Common myeloid progenitor, CD34-positive (primary cell): ENCODE measurements at regions not wholly inside any gene's neighbourhood (a gene's known extent, or its start where the extent isn't known, plus 50 kb on each side); places are given as distances from the start of the nearest gene placed in this dataset.
"Not testable (repeated sequence)": the region's sequence is repeated elsewhere in the genome, so short reads cannot be mapped to it uniquely, and the experiment has no call there.

Experiments
- CTCF ChIA-PET: fragments of 350-600 bp; sonication (Branson Sonifier 250); formaldehyde crosslinking; loops from one replicate; lab custom pipeline; 2021; ENCODE audit warnings: antibody characterized with exemption; lab: Charles Lee
- POLR2A ChIA-PET: fragments of 350-600 bp; sonication (Branson Sonifier 250); formaldehyde crosslinking; loops from one replicate; lab custom pipeline; 2021; ENCODE audit warnings: antibody characterized with exemption; lab: Charles Lee
- DNase-seq, 3 donors: peaks; one replicate each; pipeline versions ENCODE4 v3.0.0 to v3.0.0-alpha.2; 2013
- H3K27ac ChIP-seq, 2 experiments: 1 replicate in 1 of 2; 2 replicates in 1 of 2; pipeline ENCODE4 v1.7.0; 2013; ENCODE audit warnings: inconsistent platforms in 2 of 2, low read length in 2 of 2, mild to moderate bottlenecking in 2 of 2, low read depth in 1 of 2, moderate library complexity in 1 of 2; ENCODE audit not compliant: severe bottlenecking in 2 of 2, insufficient read depth in 1 of 2, poor library complexity in 1 of 2
- H3K27me3 ChIP-seq, 5 experiments: replicated peaks in 2 of 5; 1 replicate in 3 of 5; 2 replicates in 2 of 5; pipeline versions ENCODE4 v1.6.1 to v1.7.0; 2013; ENCODE audit warnings: low read length in 4 of 5, mild to moderate bottlenecking in 2 of 5, moderate library complexity in 2 of 5, inconsistent platforms in 1 of 5; ENCODE audit not compliant: insufficient read depth in 5 of 5, control insufficient read depth in 4 of 5
- H3K36me3 ChIP-seq, 4 experiments: 1 replicate in 2 of 4; 2 replicates in 2 of 4; pipeline versions ENCODE4 v1.6.1 to v1.7.0; 2013; ENCODE audit warnings: low read length in 3 of 4, control low read depth in 1 of 4, mild to moderate bottlenecking in 1 of 4; ENCODE audit not compliant: control insufficient read depth in 4 of 4, insufficient read depth in 4 of 4
- H3K4me1 ChIP-seq, 4 experiments: 1 replicate in 3 of 4; 2 replicates in 1 of 4; pipeline versions ENCODE4 v1.6.1 to v1.7.1; 2013; ENCODE audit warnings: low read length in 3 of 4, mild to moderate bottlenecking in 3 of 4, control low read depth in 1 of 4, inconsistent platforms in 1 of 4, moderate library complexity in 1 of 4; ENCODE audit not compliant: control insufficient read depth in 4 of 4, insufficient read depth in 4 of 4; ENCODE audit errors: control extremely low read depth in 1 of 4
- H3K4me3 ChIP-seq, 7 experiments: 1 replicate in 4 of 7; 2 replicates in 3 of 7; pipeline versions ENCODE4 v1.5.1 to v1.7.0; 2013; ENCODE audit warnings: mild to moderate bottlenecking in 7 of 7, low read length in 6 of 7, moderate library complexity in 6 of 7, inconsistent platforms in 2 of 7, low read depth in 2 of 7, control low read depth in 1 of 7; ENCODE audit not compliant: insufficient read depth in 4 of 7, control insufficient read depth in 1 of 7; ENCODE audit errors: extremely low read depth in 1 of 7
- H3K9me3 ChIP-seq, 5 experiments: 1 replicate in 4 of 5; 2 replicates in 1 of 5; pipeline versions ENCODE4 v1.6.1 to v1.7.1; 2013; ENCODE audit warnings: low read length in 4 of 5, mild to moderate bottlenecking in 2 of 5, inconsistent platforms in 1 of 5, low read depth in 1 of 5, moderate library complexity in 1 of 5; ENCODE audit not compliant: control insufficient read depth in 4 of 5, insufficient read depth in 2 of 5; ENCODE audit errors: control extremely low read depth in 1 of 5
- WGBS: methylation state at CpG from one replicate; pipeline ENCODE4 v1.1.5; 2013; ENCODE audit not compliant: insufficient coverage; 5-methylcytosine and 5-hydroxymethylcytosine counted together

- ChIA-PET POLR2A (interaction anchor here (0.6 kb wide), 1 partner anchor 288 kb away, joined by 3 read pairs; no protein-coding TSS in a partner anchor), CTCF (interaction anchor here (2.1 kb wide), 1 partner anchor 11 kb away, joined by 4 read pairs; no protein-coding TSS in a partner anchor)
- no peaks in the 10 kb centered on the region for H3K36me3 ChIP-seq
- no peak for DNase-seq
- WGBS, result 100% methylated on average over 1 of the region's 6 CpGs
- H3K9me3 ChIP-seq, result no peaks in the 10 kb centered on the region
- H3K4me1 ChIP-seq, result no peaks in the 10 kb centered on the region
- H3K27me3 ChIP-seq, result no peaks in the 10 kb centered on the region
- H3K4me3 ChIP-seq, result no peak overlapping the region
- H3K27ac ChIP-seq, result no peak overlapping the region
These were observed 114.7 kb upstream of the NGF start for GRCh38 chr1:115452600-115453329.

GRCh38 chr1:115450501-115451040, 112.5 kb upstream of the NGF start:
- POLR2A ChIA-PET, result no interaction called here
- Histone ChIP-seq H3K27me3 (no peaks in the 10 kb centered on the region), H3K36me3 (no peaks in the 10 kb centered on the region), H3K4me1 (no peaks in the 10 kb centered on the region), H3K27ac (no peak overlapping the region), H3K4me3 (no peak overlapping the region), H3K9me3 (no peaks in the 10 kb centered on the region)
- WGBS, result 100% methylated on average over 6 of the region's 6 CpGs
- CTCF ChIA-PET, result interaction anchor here (2.1 kb wide), 1 partner anchor 13 kb away, joined by 4 read pairs; no protein-coding TSS in a partner anchor
- DNase-seq, result no peak

GRCh38 chr1:115448282-115449044, 110.4 kb upstream of the NGF start:
- 100% methylated on average over 2 of the region's 5 CpGs for WGBS
- no peak overlapping the region for H3K4me3 ChIP-seq
- no peaks in the 10 kb centered on the region for H3K9me3 ChIP-seq
- ChIA-PET POLR2A (no interaction called here), CTCF (interaction anchor here (0.6 to 1.2 kb wide), 2 partner anchors 10 to 1588 kb away, joined by 3 to 4 read pairs; no protein-coding TSS in a partner anchor)
- H3K27me3 ChIP-seq, result no peaks in the 10 kb centered on the region
- H3K36me3 ChIP-seq, result no peaks in the 10 kb centered on the region
- H3K27ac ChIP-seq, result no peak overlapping the region
- DNase-seq, result no peak
- no peaks in the 10 kb centered on the region for H3K4me1 ChIP-seq

GRCh38 chr1:115447672-115448071, 109.6 kb upstream of the NGF start:
- Histone ChIP-seq H3K4me1 (no peaks in the 10 kb centered on the region), H3K27me3 (no peaks in the 10 kb centered on the region), H3K27ac (no peak overlapping the region), H3K4me3 (no peak overlapping the region), H3K9me3 (no peaks in the 10 kb centered on the region), H3K36me3 (no peaks in the 10 kb centered on the region)
- no CpG with 5 or more reads among the region's 3 CpGs for whole genome bisulfite sequencing
- ChIA-PET POLR2A (no interaction called here), CTCF (interaction anchor here (1.2 kb wide), 1 partner anchor 11 kb away, joined by 3 read pairs; no protein-coding TSS in a partner anchor)
- DNase-seq, result no peak

GRCh38 chr1:115445090-115445489, 107.0 kb upstream of the NGF start:
- Histone ChIP-seq H3K9me3 (peaks cover 0 to 2% (median 0%) of the 10 kb centered on the region in 5 experiments), H3K27me3 (no peaks in the 10 kb centered on the region), H3K4me1 (no peaks in the 10 kb centered on the region), H3K36me3 (no peaks in the 10 kb centered on the region), H3K27ac (no peak overlapping the region), H3K4me3 (no peak overlapping the region)
- ChIA-PET POLR2A (no interaction called here), CTCF (interaction anchor here (0.6 to 1.4 kb wide), 2 partner anchors 34 to 430 kb away, joined by 3 read pairs; no protein-coding TSS in a partner anchor)
- no peak for DNase-seq

GRCh38 chr1:115440733-115441132, 102.7 kb upstream of the NGF start:
- H3K36me3 ChIP-seq, result no peaks in the 10 kb centered on the region
- WGBS, result 85% methylated on average over 2 of the region's 2 CpGs
- no peak for DNase-seq
- ChIA-PET CTCF (no interaction called here), POLR2A (no interaction called here)
- no peaks in the 10 kb centered on the region for H3K4me1 ChIP-seq
- H3K27ac ChIP-seq, result no peak overlapping the region
- no peaks in the 10 kb centered on the region for H3K27me3 ChIP-seq
- H3K4me3 ChIP-seq, result no peak overlapping the region
- H3K9me3 ChIP-seq, result peaks cover 0 to 2% (median 0%) of the 10 kb centered on the region in 5 experiments

GRCh38 chr1:115439520-115439919, 101.5 kb upstream of the NGF start:
- H3K9me3 ChIP-seq, H3K27ac ChIP-seq, H3K36me3 ChIP-seq, POLR2A ChIA-PET, H3K4me1 ChIP-seq, DNase-seq, H3K27me3 ChIP-seq, CTCF ChIA-PET, H3K4me3 ChIP-seq: not testable (repeated sequence)
- WGBS, result no CpG with 5 or more reads among the region's 3 CpGs
